Hepatic stellate cell (primary cell): ENCODE measurements at regions not wholly inside any gene's neighbourhood (a gene's known extent, or its start where the extent isn't known, plus 50 kb on each side); places are given as distances from the start of the nearest gene placed in this dataset.

ENCODE experiments used
- DNase-seq: peaks from one replicate; pipeline ENCODE4 v3.0.0; 2011; ENCODE audit warnings: low spot score

DNA sequence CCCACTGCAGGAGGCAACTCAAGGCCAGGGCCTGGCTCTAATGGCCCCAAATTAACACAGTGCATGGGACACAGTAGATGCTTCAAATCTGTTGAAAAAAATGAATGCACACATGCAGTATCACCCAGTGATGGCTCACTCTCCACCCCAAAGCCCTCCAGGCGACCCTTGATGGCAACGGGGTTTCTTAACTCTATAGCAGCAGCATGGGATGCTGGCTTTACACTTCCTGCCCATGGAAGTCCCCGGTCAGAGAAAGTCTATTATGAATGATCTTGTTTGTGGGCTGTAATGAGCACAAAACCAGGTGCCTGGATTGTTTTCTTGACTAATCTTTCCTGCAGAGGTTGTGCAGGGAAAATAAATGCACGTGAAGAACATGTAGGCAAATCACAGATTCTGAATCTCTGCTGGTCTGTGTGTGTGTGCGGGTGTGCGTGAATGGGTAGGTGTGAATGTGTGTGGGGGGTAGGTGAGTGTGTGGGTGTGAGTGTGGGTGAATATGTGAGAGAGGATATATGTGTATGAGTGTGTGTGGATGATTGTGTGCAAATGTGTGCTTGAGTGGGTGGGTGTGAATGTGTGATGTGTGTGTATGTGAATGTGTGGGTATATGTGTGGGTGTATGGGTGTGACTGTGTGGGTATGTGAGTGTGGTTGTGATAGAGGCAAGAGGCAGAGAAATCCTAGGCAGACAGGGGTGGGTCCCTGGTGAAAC is 60.1 kb upstream of the MLN start:
- no peak for DNase-seq

DNA sequence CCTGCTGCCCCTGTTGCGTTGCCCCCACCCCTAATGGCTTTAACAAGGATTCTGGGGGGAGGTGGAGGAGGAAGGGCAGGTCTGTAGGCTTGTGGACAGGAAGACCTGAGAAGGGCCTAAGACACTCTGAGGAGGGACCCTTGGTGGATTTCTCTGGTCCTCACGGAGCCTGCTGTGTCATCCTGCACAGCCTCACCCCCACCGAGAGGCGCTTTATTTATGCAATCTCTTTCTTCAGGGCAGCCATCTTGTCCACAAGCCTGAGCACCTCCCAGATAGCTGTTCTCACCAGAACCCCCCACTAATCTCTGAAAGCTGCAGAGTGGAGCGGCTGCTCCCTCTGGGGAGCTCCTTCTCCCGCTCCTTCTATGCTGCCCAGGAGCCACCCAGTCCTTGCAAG is 59.3 kb upstream of the MLN start:
- no peak for DNase-seq

DNA sequence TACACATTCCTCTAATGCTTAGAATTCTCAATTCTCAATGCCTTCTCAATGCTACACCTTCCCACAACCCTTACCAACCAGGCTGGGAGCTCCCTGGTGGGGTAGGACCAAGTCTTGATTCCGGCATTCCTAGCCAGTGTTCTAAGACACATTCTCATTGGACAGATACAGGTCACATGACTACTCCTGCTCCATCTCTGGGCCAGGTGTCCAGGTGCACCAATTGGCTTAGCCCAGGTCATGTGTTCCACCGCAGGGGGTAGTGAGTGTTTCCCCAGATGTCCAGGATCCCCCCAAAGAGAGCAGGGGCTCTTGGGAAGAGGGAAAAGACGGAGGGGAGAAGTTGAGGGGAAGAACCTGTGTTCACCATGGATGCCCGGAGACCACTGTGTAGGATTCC is 58.7 kb upstream of the MLN start:
- DNase-seq, result no peak

DNA sequence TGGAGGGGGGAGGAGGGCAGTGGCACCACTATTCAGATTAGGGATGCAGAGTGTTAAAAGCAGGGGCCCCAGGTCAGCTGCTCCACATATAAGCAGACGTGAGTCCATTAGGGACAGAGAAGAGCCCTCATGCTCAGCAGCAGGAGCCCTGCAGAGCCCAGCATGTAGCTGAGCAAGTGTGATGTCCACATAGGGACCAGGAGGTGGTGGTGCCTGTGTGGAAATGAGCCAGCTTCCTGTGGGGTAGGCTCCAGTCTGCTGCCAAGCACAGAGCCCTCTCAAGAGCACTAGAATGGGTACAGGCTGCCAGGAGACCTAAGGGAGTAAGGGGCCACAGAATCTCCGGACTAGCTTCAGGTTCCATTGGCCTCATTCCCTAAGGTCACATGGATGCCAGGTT is 57.9 kb upstream of the MLN start:
- DNase-seq, result no peak

DNA sequence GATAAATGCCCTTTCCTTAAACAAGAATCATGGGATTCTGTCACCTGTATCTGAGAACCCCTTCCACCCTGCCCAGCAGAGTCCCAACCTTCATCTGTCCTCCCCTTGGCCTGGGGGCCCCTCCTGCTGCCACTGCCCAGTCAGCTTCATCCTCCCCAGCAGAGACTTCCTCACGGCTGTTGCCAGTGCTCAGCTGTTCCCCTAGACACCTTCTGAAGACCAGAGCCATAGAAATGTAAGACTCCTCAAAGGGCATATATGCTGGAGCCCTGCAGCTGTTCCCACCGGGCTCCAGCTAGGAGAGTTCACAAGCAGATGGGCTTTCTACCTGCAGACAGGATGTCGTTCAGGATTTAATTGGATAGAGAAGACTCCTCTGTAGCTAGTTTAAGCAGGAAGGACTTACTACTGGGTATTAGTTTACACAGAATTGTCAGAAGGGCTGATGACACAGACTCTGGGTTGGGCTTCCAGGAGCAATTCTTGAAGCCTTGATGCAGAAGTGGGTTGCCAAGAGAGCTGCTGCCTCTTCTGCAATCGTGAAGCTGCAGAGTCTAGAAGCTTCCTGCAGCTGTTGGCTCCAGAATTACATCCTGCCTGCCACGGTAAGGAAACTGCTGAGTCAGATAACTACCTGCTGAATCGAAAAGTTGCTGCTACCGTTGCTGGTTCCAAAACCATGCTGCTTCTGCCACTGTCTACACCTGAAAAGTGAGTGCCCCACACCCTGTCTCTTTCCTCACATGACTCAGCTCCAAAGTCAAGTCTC is 57.1 kb upstream of the MLN start:
- no peak for DNase-seq

DNA sequence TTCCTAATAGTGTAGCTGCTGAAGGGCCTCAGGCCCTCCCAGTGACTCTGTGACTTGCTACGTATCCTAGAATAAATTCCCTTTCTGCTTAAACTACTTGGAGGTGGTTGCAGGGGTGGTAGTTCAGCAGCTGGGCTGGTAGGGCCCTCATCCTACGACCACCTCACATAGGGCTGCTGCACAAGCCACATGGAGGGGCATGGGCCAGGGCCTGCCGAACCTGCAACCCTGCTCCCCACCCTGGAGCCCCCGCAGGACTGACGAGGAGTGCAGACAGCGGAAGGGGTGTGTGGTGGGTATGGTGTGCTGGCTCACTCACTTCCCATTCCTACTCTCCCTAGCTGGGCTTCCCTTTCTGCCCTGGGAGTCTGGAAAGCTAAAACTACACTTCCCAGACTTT is 56.2 kb upstream of the MLN start:
- no peak for DNase-seq

DNA sequence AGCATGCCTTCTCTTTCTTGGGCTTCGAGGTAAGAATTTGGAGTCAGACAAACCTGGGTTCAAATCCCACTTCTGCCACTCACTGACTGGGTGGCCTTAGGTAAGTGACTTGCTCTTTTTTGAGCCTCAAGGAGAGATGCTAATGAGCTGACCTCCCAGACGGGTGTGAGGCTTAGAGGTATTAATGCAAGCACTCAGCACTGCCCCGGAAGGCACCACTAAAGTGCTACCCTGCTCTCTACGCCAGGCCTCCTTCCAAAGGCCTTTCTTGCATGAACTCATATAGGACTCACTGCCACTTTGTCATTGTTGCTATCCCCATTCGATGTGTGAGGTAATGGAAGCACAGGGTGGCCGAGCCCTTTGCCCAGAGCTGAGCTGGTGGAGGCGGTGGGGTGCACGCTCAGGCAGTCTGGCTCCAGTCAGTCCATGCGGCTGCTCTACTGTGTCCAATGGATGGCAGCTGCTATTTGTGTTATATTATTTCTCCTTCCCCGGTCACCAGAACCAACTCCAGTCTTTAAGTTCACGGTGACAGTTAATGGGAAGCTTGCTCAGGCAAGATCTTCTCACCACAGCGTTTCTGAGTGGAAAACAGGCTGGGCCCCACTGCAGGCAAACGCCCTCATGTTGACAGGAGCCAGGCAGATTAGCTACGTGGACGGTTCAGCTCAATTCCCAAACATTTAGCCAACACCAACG is 55.2 kb upstream of the MLN start:
- no peak for DNase-seq

DNA sequence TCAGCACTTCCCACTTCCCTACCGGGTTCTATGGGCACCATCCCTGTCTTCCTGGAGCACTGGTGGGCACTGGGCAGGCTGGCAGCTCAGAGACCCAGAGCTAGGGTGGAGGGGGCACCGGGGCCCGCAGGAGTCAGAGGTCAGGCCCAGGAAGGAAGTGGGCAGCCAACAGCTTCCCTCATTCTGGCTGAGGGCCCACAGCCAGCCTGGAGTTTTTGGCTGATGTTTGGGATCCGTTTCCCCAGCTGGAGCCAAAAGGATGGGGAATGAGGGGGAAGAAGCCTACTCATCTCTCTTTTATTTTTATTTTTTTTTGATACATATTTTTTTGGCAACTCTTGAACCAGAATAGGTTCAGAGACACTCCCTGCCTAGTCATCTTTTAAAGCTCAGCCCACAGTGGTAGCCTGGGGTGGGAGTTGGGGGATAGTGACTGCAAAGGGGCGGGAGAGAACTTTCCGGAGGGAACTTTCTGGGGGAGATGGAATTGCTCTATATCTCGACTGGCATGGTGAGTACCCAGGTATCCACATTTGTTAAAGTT is 54.2 kb upstream of the MLN start:
- no peak for DNase-seq

DNA sequence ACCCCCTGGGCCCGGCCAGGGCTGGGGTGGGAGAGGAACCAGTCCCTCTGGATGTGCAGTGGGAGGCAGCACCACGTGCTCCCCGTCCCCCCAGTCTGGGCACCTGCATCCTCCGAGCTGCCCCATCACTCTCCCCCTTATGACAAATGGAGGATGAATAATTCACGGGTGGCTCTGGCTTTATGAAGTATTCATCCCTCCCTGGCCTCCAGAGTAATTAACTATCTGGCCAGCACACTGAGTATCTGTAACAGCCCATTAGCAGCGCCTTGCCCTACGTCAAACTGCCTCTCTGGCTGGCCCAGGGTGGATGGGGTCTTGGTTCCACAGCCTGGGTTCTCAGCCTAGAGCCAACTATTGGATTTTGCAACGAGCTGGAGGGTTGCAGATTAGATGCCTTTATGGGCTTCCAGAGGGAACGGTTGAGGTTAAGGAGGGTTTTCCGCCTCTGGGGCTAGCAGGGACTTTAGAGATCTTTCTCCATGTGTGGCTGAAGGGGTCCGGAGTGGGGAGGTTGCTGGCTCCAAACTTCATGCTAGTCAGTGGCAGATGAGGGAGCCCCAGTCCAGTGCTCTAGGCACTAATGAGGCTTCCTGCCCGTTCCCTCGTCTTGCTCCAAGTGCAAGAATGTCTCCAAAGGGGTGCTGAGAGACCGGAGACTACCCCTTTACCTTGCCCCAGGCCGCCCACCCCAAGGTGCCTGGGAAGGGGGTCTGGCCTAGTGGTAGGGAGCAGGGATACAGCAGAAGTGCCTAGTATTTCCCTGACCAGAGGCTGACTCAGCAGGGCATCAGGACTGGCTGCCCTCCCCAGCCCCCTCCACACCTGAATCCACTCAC is 53.5 kb upstream of the MLN start:
- no peak for DNase-seq

DNA sequence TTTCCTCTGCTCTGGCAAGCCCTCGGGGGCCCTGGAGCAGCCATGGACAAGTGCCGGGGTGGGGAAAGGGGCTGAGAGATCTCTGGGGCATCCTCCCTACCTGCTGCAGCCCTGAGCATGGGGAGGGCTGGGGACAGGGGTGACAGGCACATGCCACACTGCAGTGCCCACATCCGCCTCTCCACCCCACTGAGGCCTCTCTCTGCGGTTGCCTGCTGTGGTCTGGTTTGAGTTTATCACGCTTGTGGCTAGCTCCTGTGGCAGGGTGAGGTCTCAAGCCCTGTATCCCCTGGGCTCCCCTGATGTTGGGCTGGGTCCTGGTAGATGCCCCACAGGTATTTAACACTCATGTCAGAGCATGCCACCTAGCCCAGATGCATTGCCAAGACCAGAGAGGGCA is 52.9 kb upstream of the MLN start:
- no peak for DNase-seq

DNA sequence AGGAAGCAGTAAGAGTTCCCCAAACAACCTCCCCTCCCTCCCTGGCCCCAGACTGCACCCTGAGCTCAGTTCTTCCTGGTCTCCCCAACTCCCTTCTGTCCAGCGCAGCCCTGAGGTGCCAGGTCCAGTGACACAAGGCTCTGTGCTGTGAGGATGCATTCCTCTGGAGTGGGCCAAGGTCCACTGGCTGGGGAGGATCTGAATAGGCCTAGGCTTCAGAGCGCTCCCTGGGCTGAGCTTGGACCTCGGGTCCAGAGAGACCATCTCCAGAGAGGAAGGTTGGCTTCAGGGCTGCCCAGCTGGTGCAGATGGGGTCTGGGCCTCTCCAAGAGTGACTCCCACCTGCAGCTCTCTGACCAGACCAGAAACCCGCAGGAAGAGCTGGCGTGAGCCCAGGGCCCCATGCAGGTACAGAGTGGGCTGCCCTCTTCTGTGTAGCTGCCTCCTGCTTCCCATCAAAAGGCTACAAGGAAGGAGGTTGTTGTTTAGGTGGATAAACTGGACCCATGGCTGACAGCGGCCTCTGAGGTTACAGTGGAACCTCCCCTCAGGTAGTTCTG is 52.3 kb upstream of the MLN start:
- DNase-seq, result no peak

DNA sequence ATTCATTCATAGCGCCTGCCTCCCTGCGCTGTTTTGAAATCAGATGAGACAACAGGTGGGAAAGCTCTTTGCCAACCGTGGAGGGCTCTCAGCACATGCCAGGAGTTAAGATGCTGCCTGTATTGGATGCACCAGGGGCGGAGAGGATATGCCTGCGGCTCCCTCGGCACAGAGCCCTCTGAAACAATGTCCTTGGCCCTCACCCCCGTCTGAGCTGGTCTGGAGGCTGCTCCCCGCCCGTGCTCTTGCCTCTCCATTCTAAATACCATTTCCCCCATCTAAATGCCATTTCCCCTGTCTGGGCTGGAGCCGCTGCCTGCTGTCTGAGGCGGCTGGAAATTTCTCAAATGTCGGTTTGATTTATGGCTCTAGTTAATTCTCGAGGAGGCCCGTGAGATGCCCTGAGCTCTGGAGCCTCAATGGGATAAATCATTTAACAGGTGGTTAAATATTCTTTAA is 50.8 kb upstream of the MLN start:
- no peak for DNase-seq

DNA sequence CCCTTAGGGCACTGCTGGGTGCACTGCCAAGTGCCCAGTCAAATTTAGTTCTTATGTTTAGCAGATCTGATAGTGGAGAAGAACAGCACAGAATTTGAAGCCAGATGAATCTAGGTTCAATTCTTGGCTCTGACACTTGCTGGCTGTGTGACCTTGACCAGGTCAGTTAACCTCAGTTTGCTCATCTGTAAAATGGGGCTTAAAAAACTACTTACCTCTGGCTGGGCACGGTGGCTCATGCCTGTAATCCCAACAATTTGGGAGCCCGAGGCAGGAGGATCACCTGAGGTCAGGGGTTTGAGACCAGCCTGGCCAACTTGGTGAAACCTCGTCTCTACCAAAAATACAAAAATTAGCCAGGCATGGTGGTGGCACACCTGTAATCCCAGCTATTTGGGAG is 49.9 kb upstream of the MLN start:
- no peak for DNase-seq
